CD14-positive monocyte (primary cell): ENCODE measurements at regions not wholly inside any gene's neighbourhood (a gene's known extent, or its start where the extent isn't known, plus 50 kb on each side); places are given as distances from the start of the nearest gene placed in this dataset.

ENCODE experiments used
- DNase-seq, 3 donors: peaks; one replicate each; pipeline ENCODE4 v3.0.0-alpha.2; 2011 to 2022
- H2AFZ ChIP-seq: 2 replicates; pipeline ENCODE4 v1.6.0; 2012; ENCODE audit warnings: mild to moderate bottlenecking, low read depth, low read length, inconsistent platforms; ENCODE audit not compliant: insufficient read depth, poor library complexity, severe bottlenecking
- H3K27ac ChIP-seq, 2 donors: 1 replicate in 1 of 2; 2 replicates in 1 of 2; pipeline ENCODE4 v1.5.1; 2012 to 2013; ENCODE audit warnings: low read length in 2 of 2, control low read depth in 1 of 2, inconsistent platforms in 1 of 2, low read depth in 1 of 2, mild to moderate bottlenecking in 1 of 2
- H3K27me3 ChIP-seq, 2 donors: one replicate each; pipeline versions ENCODE4 v1.6.0 to v1.6.1; 2011 to 2013; ENCODE audit warnings: low read length in 2 of 2; ENCODE audit not compliant: control insufficient read depth in 2 of 2, insufficient read depth in 2 of 2
- H3K36me3 ChIP-seq, 2 donors: replicated peaks in 1 of 2; 1 replicate in 1 of 2; 2 replicates in 1 of 2; pipeline versions ENCODE4 v1.5.1 to v1.6.1; 2012 to 2013; ENCODE audit warnings: low read length in 2 of 2, control low read depth in 1 of 2, inconsistent platforms in 1 of 2, mild to moderate bottlenecking in 1 of 2; ENCODE audit not compliant: insufficient read depth in 2 of 2, control insufficient read depth in 1 of 2
- H3K4me1 ChIP-seq, 2 donors: 1 replicate in 1 of 2; 2 replicates in 1 of 2; pipeline versions ENCODE4 v1.5.1 to v1.6.1; 2012 to 2013; ENCODE audit warnings: low read length in 2 of 2, control low read depth in 1 of 2, inconsistent platforms in 1 of 2, mild to moderate bottlenecking in 1 of 2, moderate library complexity in 1 of 2; ENCODE audit not compliant: insufficient read depth in 2 of 2, control insufficient read depth in 1 of 2
- H3K4me2 ChIP-seq: replicated peaks from 2 replicates; pipeline ENCODE3; 2012; ENCODE audit warnings: low read length, moderate library complexity, mild to moderate bottlenecking; ENCODE audit not compliant: poor library complexity, severe bottlenecking; ENCODE audit errors: extremely low read depth
- H3K4me3 ChIP-seq, 3 experiments: fragments of 200-600 bp in 1 of 3; sonication (generic) in 1 of 3; replicated peaks in 1 of 3; 1 replicate in 2 of 3; 2 replicates in 1 of 3; pipeline ENCODE4 v1.5.1; 2011 to 2013; ENCODE audit warnings: low read length in 3 of 3, mild to moderate bottlenecking in 3 of 3, control low read depth in 2 of 3, low read depth in 2 of 3, inconsistent platforms in 1 of 3, moderate library complexity in 1 of 3
- H3K79me2 ChIP-seq: 2 replicates; pipeline ENCODE4 v1.6.0; 2012; ENCODE audit warnings: mild to moderate bottlenecking, control low read depth, inconsistent platforms, low read length, moderate library complexity; ENCODE audit not compliant: insufficient read depth
- H3K9ac ChIP-seq: 2 replicates; pipeline ENCODE4 v1.6.0; 2017; ENCODE audit warnings: low read length, mild to moderate bottlenecking; ENCODE audit not compliant: insufficient read depth, poor library complexity, severe bottlenecking
- H3K9me3 ChIP-seq, 2 donors: replicated peaks in 1 of 2; 1 replicate in 1 of 2; 2 replicates in 1 of 2; pipeline versions ENCODE4 v1.5.1 to v1.6.1; 2012 to 2013; ENCODE audit warnings: low read length in 2 of 2, control low read depth in 1 of 2; ENCODE audit not compliant: control insufficient read depth in 1 of 2, insufficient read depth in 1 of 2
- H4K20me1 ChIP-seq: 2 replicates; pipeline ENCODE4 v1.6.0; 2012; ENCODE audit warnings: mild to moderate bottlenecking, low read length, control low read depth, moderate library complexity; ENCODE audit not compliant: insufficient read depth
- H3K27ac Mint-ChIP-seq, 7 donors: one replicate each; pipeline ENCODE4 v1.8.0; 2020; ENCODE audit warnings: mild to moderate bottlenecking in 7 of 7, mixed read lengths in 7 of 7, moderate library complexity in 6 of 7, inconsistent platforms in 2 of 7
- H3K27me3 Mint-ChIP-seq, 3 donors: one replicate each; pipeline ENCODE4 v1.8.0; 2021 to 2022; ENCODE audit warnings: low read depth in 3 of 3, mild to moderate bottlenecking in 3 of 3, mixed read lengths in 3 of 3, moderate library complexity in 3 of 3, inconsistent platforms in 1 of 3
- H3K36me3 Mint-ChIP-seq, 2 donors: one replicate each; pipeline ENCODE4 v1.8.0; 2020; ENCODE audit warnings: mixed read lengths in 2 of 2, inconsistent platforms in 1 of 2, mild to moderate bottlenecking in 1 of 2
- H3K4me1 Mint-ChIP-seq: one replicate; pipeline ENCODE4 v1.8.0; 2020; ENCODE audit warnings: mild to moderate bottlenecking, mixed read lengths
- H3K4me3 Mint-ChIP-seq, 2 donors: one replicate each; pipeline ENCODE4 v1.8.0; 2020; ENCODE audit warnings: mild to moderate bottlenecking in 2 of 2, mixed read lengths in 2 of 2, moderate library complexity in 1 of 2
- H3K9me3 Mint-ChIP-seq, 7 donors: one replicate each; pipeline ENCODE4 v1.8.0; 2020 to 2022; ENCODE audit warnings: mixed read lengths in 7 of 7, mild to moderate bottlenecking in 6 of 7, moderate library complexity in 6 of 7, inconsistent platforms in 2 of 7
- WGBS: methylation state at CpG from one replicate; pipeline ENCODE4 v1.1.5; 2013; ENCODE audit warnings: missing lambda C conversion rate; ENCODE audit not compliant: insufficient coverage; 5-methylcytosine and 5-hydroxymethylcytosine counted together
- intact Hi-C, 2 donors: fragments of 100-400 bp; cut with micrococcal nuclease; formaldehyde crosslinking; loops; one replicate each; pipeline versions ENCODE4 v1.15.0 to v1.15.1; 2023
- TF ChIP-seq, protein P1 (sequence below): fragments of 200-600 bp; IDR thresholded peaks from one replicate; pipeline ENCODE4 v1.8.0; 2022; ENCODE audit warnings: antibody characterized with exemption, mild to moderate bottlenecking

DNA sequence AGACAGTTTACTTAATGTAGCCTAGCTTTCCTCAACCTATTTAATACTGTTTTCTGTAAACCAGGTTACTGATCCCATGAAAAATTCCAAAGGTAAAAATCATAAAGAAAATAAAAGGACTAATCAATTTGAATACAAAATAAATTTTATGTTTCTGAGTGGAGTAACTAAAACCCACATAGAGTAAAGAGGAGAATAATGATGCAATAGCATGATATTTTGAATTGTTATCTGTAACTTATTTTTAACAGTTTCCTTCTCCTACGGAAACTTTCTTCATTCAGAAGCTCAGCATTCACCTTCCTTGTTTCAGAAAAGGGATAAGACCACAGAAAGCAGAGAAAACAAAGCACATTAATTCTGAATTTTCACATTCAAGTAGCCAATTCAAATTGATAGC is 320.6 kb upstream of the NUDT12 start:
- Mint-ChIP-seq H3K4me1 (no peaks in the 10 kb centered on the region), H3K27ac (no peak overlapping the region), H3K9me3 (peaks cover 0 to 9% (median 3%) of the 10 kb centered on the region in 7 donors), H3K27me3 (no peaks in the 10 kb centered on the region), H3K36me3 (no peaks in the 10 kb centered on the region), H3K4me3 (no peak overlapping the region)
- H3K4me2 ChIP-seq = no peak overlapping the region
- no peak overlapping the region for H3K27ac ChIP-seq
- H3K4me1 ChIP-seq = no peaks in the 10 kb centered on the region
- H3K27me3 ChIP-seq = no peaks in the 10 kb centered on the region
- no peaks in the 10 kb centered on the region for H4K20me1 ChIP-seq
- H2AFZ ChIP-seq = no peak overlapping the region
- peaks cover 0 to 3% of the 10 kb centered on the region in 2 donors for H3K9me3 ChIP-seq
- intact Hi-C loops = no loop called here
- no peak for DNase-seq
- WGBS = no CpG with 5 or more reads among the region's 1 CpG
- no peak overlapping the region for H3K4me3 ChIP-seq
- no peak overlapping the region for H3K9ac ChIP-seq
- H3K36me3 ChIP-seq = no peaks in the 10 kb centered on the region
- TF ChIP-seq, protein P1, sequence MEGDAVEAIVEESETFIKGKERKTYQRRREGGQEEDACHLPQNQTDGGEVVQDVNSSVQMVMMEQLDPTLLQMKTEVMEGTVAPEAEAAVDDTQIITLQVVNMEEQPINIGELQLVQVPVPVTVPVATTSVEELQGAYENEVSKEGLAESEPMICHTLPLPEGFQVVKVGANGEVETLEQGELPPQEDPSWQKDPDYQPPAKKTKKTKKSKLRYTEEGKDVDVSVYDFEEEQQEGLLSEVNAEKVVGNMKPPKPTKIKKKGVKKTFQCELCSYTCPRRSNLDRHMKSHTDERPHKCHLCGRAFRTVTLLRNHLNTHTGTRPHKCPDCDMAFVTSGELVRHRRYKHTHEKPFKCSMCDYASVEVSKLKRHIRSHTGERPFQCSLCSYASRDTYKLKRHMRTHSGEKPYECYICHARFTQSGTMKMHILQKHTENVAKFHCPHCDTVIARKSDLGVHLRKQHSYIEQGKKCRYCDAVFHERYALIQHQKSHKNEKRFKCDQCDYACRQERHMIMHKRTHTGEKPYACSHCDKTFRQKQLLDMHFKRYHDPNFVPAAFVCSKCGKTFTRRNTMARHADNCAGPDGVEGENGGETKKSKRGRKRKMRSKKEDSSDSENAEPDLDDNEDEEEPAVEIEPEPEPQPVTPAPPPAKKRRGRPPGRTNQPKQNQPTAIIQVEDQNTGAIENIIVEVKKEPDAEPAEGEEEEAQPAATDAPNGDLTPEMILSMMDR = no peak
- no peaks in the 10 kb centered on the region for H3K79me2 ChIP-seq

DNA sequence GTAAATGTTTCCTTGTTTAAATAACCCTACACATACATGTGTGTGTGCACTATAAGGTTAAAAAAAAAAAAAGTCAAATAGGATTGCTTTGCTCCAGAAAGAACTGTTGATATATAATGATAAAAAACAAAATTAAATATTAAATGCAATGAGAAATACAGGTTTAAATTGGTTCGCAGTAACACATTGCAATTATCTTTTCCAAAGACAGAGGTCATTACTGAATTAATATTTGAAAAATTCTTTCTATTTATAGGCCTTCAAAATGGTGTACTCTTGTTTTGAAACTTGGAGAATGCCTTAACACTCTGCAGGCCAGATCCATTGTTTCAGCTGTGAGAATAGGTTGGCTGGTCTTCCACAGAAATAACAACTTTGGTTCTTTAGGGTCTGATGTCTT is 319.0 kb upstream of the NUDT12 start:
- H3K27ac ChIP-seq = no peak overlapping the region
- no peak overlapping the region for H3K4me2 ChIP-seq
- H3K36me3 ChIP-seq = no peaks in the 10 kb centered on the region
- no peak overlapping the region for H3K4me3 ChIP-seq
- H3K27me3 ChIP-seq = no peaks in the 10 kb centered on the region
- Mint-ChIP-seq H3K4me1 (no peaks in the 10 kb centered on the region), H3K27me3 (no peaks in the 10 kb centered on the region), H3K4me3 (no peak overlapping the region), H3K27ac (no peak overlapping the region), H3K36me3 (no peaks in the 10 kb centered on the region), H3K9me3 (peaks cover 0 to 13% (median 5%) of the 10 kb centered on the region in 7 donors)
- DNase-seq = no peak
- peaks cover 0 to 3% of the 10 kb centered on the region in 2 donors for H3K9me3 ChIP-seq
- no CpG with 5 or more reads among the region's 1 CpG for WGBS
- H3K4me1 ChIP-seq = no peaks in the 10 kb centered on the region
- no peak overlapping the region for H3K9ac ChIP-seq
- intact Hi-C loops = no loop called here
- no peak overlapping the region for H2AFZ ChIP-seq
- TF ChIP-seq, protein P1 = no peak
- H4K20me1 ChIP-seq = no peaks in the 10 kb centered on the region
- H3K79me2 ChIP-seq = no peaks in the 10 kb centered on the region
